Right lobe of liver (tissue), 4 donors: ENCODE measurements at regions not wholly inside any gene's neighbourhood (a gene's known extent, or its start where the extent isn't known, plus 50 kb on each side); places are given as distances from the start of the nearest gene placed in this dataset.

Experiments used
- POLR2A ChIP-seq: fragments of 450-650 bp; IDR thresholded peaks from one replicate; pipeline ENCODE4 v1.6.1; 2017; ENCODE audit warnings: antibody characterized with exemption, mild to moderate bottlenecking
- TF ChIP-seq, protein P1 (sequence below), 4 donors: fragments of 200-600 bp in 3 of 4; fragments of 450-650 bp in 1 of 4; IDR thresholded peaks; one replicate each; pipeline versions ENCODE4 v1.5.1 to v1.8.0; 2016 to 2022; ENCODE audit warnings: antibody characterized with exemption in 4 of 4, mild to moderate bottlenecking in 2 of 4
- donor health status: DM: no; HTN: no; CAD: no.
- donor health status: DM: no; HTN: no; CAD: no.
- donor health status: DM: no; HTN: yes; CAD: no.

DNA sequence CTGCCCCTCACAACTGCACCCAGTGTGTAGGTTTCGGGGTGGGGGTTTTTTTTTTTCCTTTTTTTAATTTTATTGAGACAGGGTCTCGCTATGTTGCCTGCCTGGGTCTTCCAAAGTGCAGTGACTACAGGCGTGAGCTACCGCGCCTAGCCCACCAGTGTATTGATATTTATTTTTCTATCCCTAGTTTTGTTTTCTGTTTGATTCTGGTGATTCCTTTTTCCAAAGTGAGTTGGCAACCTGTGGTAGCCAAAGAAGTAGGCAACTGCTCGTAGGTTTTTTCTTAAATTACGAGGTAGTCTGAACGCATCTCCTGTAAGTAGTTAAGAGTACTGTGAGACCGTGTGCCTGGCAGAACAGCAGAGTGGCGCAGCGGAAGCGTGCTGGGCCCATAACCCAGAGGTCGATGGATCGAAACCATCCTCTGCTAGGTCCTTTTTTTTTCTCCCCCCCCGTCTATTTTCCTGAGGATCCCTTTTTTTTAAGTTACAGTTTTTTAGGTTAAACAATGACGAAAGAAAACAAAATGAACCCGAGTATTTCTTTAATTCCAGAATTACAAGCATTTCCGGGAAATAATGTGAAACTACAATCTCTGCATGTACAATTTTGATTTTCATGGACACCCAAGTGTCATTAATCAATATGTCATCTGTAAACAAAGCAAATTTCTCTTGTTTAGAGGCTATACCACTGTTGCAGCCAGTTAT lies 78.7 kb upstream of the BTN3A2 start:
- TF ChIP-seq, protein P1, sequence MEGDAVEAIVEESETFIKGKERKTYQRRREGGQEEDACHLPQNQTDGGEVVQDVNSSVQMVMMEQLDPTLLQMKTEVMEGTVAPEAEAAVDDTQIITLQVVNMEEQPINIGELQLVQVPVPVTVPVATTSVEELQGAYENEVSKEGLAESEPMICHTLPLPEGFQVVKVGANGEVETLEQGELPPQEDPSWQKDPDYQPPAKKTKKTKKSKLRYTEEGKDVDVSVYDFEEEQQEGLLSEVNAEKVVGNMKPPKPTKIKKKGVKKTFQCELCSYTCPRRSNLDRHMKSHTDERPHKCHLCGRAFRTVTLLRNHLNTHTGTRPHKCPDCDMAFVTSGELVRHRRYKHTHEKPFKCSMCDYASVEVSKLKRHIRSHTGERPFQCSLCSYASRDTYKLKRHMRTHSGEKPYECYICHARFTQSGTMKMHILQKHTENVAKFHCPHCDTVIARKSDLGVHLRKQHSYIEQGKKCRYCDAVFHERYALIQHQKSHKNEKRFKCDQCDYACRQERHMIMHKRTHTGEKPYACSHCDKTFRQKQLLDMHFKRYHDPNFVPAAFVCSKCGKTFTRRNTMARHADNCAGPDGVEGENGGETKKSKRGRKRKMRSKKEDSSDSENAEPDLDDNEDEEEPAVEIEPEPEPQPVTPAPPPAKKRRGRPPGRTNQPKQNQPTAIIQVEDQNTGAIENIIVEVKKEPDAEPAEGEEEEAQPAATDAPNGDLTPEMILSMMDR (IDR thresholded peaks at IDR 0.05): no peak
- TF ChIP-seq POLR2A: no peak
